UCSD-AML1 (cell line): ENCODE measurements at regions not wholly inside any gene's neighbourhood (a gene's known extent, or its start where the extent isn't known, plus 50 kb on each side); places are given as distances from the start of the nearest gene placed in this dataset.

ENCODE experiments used
- DNase-seq: peaks from one replicate; lab custom pipeline; 2025; ENCODE audit not compliant: unreplicated experiment; lab: John Stamatoyannopoulos, UW

DNA sequence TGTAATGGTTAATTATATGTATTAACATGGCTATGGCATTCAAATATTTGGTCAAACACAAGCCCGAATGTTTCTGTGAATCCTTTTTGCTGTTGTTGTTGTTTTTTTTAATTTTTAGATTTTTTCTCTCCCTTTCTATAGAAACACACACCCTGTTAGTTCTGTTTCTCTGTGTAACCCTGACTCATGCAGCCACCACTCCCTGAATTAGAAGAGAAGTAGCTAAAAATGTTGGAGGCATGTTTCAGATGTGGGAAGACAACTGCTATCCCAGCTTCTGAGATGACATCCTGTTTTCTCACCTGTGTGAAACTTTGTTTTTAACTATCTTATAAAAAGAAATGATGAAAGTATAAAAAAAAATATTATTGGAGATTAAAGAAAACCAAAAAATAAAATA, 219.6 kb upstream of the RGPD4 start:
- no peak for DNase-seq

DNA sequence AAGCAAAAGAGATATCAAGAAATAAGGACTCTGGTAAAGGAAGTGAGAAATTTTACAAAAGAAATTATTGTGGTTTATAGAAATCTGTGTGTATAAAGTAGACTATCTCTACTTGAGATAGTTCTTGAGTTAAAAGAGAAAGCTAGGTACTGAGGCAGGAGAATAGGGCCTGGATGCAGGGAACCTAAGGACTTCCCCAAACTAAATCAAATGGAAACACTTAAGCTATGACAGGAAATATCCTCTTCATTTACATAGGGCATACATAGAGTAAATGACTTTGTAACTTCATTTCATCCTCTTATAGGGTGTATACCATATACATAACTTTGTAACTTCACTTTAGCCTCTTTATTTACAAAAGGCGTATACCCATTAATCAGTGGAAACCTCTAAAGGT, 219.2 kb upstream of the RGPD4 start:
- no peak for DNase-seq

DNA sequence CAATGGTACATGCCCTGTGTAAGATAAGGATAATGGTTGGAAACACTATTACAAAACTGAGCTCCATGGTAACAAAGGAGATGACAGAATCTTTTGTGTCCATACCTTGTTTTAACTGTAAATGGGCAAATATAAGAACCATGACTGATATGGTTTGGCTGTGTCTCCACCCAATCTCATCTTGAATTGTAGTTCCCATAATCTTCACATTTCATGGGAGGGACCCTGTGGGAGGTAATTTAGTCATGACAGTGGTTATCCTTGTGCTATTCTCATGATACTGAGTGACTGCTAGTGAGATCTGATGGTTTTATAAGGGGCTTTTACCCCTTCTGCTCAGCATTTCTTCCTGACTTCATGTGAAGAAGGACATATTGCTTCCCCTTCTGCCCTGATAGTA, 211.7 kb upstream of the RGPD4 start:
- DNase-seq, result no peak

DNA sequence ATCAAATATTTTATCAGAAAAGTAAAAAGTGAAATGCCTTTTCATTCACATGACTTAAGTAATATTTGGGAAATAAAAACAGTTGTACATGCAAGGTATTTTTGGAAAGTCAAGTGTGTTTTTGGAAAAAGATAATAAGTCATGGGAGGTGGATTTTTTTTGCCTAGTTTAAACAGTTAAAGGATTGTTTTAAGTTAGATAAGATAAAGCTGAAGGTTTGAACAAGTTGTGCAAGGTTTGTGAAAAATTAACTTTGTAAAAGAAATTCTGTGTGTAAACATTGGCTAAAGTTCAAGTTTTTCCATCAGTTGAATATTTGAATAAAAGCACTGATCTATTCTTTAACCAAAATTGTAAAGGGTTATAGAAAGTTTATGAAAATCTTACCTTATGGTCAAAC, 207.9 kb upstream of the RGPD4 start:
- DNase-seq, result no peak

DNA sequence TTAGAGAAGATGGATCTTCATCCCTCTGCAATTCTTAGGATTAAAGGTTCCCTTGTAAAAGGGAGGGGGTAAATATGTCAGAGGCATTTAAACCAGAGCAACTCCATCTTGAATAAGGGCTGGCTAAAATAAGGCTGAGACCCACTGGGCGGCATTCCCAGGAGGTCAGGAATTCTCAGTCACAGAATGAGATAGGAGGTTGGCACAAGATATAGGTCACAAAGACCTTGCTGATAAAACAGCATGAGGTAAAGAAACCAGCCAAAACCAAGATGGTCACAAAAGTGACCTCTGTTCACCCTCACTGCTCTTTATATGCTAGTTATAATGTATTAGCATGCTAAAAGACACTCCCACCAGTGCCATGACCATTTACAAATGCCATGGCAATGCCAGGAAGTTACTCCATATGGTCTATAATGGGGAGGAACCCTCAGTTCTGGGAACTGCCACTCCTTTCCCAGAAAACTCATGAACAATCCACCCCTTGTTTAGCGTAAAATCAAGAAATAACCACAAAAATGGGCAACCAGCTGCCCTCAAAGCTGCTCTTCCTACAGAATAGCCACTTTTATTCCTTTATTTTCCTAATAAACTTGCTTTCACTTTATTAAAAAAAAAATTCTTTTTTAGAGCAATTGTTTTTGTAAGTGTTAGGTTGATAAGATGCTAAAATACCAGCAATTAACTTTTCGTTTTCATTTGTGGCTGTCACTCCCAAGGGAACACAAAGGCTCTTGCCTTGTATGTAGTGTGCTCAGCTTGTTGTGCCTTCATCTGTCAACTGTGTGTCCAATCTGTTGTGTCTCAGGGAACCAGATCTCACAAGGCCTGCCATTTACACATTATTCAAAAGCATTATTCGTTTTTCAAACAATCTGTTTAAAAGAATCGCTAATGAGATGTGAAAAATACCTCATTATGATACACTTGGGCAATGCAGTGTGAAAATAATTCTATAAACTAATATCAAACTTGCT, 205.2 kb upstream of the RGPD4 start:
- DNase-seq, result no peak

DNA sequence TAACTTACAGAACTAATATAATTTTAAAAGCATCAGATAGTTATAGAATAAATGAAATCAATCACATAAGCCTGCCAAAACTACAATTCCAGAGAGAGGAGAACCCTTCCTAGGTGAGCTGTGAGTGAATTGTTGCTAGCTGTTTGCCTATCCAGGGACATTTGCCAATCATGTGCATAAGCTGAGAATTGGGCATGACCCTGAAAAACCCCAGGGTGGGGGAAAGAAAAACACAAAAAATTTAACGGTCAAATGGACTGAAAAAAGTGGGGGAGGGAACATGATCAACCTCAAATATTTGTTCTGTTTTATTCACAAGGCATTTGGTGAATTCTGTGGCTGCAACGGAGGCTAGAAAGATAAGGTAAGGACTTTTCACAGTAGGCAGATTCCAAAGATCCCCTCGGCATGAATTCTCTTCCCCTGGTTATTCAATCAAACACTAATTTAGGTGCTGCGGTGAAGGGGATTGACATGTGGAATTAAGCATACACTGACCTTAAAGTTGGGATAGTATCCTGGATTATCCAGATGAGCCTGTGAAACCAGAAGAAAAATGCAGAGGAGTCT, 203.9 kb upstream of the RGPD4 start:
- DNase-seq, result no peak

DNA sequence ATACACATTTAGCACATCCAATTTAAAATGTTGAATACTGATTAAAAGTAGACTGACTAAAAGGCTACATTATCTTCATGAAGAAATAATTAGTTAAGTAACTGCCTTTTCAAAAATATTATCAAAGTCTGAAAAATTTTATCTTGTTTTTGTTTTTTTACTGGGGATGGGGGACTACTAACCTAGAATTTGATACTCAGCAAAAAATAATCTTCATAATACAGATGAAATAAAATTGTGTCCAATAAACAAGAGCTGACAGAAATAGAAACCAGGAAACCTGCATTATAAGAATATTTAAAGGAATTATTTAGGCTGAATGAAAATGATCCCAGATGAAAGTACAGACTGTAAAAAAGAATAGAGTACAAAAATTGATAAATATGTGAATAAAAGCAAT, 200.7 kb upstream of the RGPD4 start:
- DNase-seq, result no peak

DNA sequence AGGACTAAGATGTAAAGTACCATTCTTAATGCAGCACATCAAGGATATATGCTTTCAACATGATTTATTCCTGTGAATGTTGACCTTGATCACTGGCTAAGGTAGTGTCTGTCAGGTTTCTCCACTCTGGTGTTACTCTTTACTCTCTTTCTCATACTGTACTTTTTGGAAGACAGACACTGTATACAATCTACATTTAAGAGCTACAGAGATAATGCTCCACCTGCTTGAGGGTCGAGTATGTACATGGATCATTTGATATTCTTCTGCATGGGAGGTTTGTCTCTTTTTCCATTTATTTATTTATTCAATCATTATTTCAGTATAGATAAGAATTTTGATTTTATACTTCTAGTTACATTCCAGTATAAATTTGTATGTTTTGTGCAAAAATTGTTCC, 199.5 kb upstream of the RGPD4 start:
- no peak for DNase-seq

DNA sequence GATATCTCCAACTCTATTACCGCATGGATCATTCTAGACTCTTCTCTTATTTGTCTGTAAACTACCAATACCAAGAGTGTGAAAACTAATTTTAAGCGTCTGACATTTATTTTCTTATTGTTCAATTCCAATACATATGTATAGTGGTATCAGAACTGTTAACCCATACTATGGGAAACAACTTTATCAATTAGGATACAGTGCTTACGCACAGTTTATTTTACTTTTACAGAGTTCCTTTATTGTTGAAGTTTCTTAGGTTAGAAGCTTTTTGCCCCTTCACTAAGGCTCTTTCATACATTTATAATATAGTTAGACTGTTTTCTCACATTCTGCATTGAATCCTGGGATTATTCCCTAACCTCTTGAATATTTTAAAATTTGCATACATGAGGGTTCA, 198.8 kb upstream of the RGPD4 start:
- no peak for DNase-seq

DNA sequence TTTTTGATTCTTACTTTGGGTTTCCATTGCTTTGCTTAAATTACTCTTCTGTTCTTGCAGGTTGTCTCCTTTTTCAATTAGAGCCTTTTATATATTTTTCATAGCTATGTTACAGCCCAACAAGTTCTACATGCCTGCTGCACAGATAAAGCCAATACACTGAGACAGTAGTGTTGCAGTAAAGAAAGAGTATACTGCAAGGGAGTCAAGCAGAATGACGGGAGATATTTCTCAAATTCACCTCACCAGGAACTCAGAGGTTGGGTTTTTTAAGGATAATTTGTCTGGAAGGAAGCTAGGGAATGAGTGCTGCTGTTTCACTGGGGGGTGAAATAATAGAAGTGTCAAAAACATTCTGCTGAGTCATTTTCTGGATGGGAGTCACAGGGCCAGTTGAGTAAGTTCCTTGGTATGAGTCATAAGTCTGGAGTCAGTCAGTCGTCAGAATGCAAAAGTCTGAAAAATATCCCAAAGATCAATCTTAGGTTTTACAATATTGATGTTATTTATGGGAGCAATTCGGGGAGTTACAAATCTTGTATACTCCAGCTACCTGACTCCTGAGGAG, 193.0 kb upstream of the RGPD4 start:
- DNase-seq, result no peak

DNA sequence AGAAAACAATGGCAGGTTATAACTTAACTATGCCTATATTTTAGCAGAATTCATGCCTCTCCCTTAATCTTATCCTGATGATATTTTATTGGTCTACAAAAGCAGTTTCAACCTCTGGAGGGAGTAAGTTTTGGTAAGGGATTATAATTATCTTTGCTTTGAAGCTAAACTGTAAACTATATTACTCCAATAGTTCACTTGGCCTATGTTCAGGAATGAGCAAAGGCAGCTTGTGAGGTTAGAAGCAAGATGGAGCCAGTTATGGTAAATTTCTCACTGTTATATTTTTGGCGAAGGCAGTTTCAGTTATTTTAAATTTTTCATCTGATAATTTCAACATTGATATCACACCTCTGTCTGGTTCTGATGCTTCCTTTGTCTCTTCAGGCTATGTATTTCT, 192.5 kb upstream of the RGPD4 start:
- no peak for DNase-seq

DNA sequence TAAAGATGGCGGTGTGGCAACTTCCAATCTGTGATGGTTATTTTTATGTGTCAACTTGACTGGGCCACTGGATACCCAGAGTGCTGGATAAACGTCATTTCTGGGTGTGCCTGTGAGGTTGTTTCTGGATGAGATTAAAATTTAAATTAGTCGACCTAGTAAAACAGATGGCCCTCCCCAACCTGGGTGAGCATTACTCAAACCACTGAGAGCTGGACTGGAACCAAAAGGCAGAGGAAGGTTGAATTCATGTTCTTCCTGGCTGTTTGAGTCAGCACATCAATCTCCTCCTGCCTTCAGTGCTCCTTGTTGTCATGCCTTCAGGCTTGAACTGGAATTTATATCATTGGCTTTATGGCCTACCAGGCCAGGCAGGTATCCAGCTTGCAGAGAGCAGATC, 190.8 kb upstream of the RGPD4 start:
- no peak for DNase-seq

DNA sequence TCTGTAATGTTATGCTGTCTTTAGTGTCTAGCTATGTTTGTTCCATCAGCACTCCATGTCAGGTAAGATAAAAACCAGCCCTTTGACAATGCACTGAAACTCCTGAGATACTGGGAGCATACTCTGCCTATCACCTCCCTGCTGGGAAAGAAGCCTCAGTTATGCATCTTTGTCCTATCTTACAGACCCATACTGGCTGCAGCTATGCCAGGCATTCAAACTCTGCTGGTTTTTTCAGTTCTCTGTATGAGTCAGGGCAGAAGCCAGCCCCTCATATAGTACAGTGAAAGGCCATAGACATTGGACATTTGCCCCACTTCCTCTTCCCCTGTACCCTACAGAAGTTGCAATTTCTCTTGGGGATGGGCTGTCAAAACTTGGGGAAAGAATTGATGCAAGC, 181.1 kb upstream of the RGPD4 start:
- DNase-seq, result no peak

DNA sequence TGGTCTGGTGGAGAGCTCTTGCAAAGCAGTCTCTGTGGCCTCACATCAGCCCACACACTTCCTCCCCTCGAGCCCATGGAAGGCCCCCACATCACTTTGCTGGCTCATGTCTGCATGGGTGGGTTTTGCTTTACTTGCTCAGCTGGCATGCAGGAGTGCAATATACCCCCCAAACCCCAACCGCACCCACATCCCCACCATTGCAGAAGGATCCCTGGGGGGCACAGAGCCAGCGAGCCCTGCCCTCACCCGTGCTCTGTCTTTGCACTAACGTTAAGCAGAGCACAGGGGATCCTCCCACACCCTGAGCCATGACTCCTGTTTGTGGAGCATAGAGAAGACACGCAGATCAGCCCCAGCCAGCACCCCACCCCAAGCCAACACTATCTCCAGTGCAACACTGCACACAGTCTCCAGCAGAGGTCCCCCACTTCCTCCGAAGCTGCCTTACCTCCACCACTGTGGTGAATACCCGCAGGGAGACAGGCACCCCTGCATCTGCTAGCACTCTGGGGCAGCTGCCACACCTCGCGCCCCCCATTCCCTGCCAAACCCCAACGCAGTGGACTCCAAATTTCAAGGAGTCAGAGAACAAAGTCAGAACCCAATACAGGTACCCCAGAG, 177.8 kb upstream of the RGPD4 start:
- no peak for DNase-seq

DNA sequence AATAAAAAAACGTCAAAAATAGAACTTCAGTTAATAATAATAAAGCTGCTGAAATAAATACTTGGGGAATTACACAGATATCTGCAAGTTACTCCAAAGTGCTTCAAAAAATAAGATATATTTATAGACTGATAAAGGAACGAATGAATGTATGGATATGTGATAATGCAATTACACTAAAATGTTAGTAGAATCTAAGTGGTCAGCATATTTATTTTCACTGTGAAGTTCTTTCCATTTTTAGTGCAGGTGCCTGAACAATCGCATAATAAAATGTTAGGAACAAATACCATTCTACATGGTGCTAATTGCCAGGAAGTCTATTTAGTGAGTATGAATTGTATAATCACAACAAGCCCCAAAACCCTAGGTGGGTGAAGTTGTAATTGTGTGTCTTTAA, 169.6 kb upstream of the RGPD4 start:
- no peak for DNase-seq

DNA sequence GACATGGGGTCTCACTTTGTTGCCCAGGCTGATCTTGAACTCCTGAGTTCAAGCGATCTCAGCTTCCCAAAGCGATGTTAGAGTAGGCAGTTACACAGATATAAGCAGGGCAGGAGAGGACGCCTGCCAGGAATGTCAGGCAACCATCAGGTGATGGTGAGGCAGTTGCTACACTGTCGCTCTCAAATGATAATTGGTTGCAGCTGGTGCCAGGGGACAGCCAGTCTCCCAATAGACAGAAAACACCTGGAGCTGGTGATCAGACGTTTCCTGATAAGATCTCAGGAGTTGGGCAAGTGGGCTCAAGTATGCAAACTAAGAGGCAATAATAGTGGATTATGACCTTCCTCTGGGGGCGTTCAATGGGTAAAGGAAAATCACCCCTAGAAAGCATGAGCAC, 163.1 kb upstream of the RGPD4 start:
- no peak for DNase-seq

DNA sequence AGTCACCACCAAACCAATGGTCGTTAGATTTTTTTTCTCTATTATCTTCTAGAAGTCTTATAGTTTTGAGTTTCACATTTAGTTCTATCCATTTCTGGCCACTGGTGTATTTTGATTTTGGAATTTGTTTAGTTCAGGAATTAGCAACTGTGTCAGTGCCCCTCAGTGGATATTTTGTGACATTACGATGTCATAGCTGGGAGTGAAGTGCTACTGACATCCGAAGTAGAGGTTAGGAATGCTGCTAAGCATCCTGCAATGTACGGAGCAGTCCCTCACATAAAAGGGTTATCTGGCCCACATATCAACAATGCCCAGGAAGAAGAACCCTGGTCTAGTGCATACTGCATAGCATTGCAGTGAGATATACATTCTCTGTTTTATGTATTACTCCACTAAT, 157.4 kb upstream of the RGPD4 start:
- no peak for DNase-seq

DNA sequence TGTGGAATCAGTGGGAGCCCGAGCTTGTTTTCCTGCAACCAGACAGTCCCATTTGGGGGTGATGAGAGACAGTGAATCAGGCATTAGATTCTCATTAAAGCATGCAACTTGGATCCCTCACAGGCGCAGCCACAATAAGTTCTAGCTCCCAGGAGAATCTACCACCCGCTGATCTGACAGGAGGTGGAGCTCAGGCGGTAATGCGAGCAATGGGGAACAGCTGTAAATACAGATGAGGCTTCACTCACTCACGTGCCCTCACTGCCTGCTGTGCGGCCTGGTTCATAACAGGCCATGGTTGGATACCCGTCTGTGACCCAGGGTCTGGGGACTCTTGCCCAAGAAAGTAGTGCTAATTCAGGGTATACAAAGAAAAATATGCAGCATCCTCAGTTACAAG, 144.8 kb upstream of the RGPD4 start:
- DNase-seq, result no peak

DNA sequence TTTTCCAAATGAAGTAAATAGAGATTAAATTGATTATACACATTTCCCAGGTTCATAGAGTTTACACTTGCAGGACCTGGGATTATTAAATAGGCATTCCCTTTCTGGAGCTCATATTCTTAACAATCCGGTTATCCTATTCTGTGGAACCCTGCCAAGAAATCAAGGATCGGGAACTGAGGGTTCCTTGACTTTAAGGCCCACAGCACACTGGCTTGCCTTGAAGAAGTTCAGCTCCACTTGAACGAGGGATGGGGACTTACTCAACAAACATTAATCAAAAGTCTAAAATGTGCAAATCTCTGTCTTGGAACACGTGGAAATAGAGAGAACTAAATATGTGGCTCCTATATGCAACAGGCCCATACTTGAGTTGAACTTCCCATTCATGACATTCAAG, 142.3 kb upstream of the RGPD4 start:
- DNase-seq, result no peak

DNA sequence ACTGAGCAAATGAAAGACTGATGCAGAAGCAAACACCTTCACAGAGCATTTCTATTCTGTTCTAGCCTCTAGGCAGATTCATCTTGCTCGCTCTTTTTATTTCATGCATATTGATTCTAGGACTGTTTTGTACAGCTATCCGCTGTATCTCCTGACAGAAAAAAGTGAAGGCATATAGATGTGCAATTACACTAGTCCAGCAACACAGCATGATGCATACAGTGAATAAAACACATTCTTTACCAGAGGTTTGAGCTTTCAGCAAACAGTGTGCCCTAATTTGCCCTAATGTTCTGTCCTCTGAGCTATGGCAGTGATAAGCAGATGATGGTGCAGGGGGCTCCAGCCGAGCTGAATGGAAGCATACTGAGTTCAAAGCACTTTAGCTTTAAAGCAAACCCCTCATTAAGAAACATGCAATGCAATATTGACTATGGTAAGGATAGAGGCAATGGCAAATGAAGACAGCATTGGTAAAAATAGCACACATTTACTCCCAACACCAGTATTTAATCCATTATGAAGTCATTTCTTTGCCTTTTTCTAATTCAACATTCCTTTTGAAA, 141.2 kb upstream of the RGPD4 start:
- DNase-seq, result no peak

DNA sequence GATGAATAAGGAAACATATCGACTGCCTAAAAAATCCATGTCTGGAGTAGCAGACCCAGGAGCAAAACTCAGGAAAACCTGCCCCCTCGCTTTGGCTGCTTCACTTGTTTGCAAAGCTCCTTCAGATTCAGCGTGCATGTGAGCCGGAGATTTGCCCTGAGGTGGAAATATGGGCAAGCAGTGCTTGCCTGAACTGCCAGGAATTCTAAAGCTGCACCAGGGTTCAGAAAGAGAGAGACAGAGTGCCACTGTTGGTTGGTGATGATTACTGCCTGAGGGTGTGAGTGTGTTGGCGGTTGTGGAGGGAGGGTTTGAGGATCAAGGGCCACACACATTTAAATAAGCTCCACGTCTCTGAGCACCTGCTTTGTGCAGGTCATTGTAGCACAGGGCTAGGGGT, 139.6 kb upstream of the RGPD4 start:
- DNase-seq, result no peak

DNA sequence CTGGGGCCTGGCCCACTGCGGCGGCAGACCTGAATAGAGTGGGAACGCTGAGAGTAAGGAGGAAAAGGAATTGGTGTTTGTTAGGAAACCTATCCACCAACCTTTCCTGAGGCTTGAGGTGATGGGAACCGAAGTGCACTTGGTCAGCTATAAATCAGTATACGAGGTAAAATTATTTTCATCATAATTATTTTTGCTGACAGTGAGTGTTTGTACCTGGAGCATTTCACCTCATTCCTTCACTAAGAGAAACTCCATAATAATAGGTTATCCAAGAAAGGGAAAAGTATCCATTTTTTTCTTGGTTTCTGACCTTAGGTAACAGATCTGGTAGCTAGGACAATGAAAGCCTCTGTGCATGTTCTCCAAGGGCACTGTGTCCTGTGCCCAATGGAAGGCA, 138.6 kb upstream of the RGPD4 start:
- no peak for DNase-seq
